SK-N-SH (cell line): ENCODE measurements at regions not wholly inside any gene's neighbourhood (a gene's known extent, or its start where the extent isn't known, plus 50 kb on each side); places are given as distances from the start of the nearest gene placed in this dataset.

Experiments used
- EZH2phosphoT487 ChIP-seq: fragments of 200-600 bp; sonication (generic); IDR thresholded peaks from 2 replicates; pipeline ENCODE4 v1.6.1; 2017; ENCODE audit warnings: low read depth, mixed run types, mild to moderate bottlenecking, antibody characterized with exemption, moderate library complexity, borderline replicate concordance
- FOSL2 ChIP-seq: IDR thresholded peaks from 2 replicates; pipeline ENCODE4 v1.4.0; 2012; ENCODE audit warnings: low read depth, mild to moderate bottlenecking, moderate library complexity, borderline replicate concordance
- GABPA ChIP-seq: IDR thresholded peaks from 2 replicates; pipeline ENCODE4 v1.4.0; 2012; ENCODE audit warnings: low read depth, mild to moderate bottlenecking
- GATA2 ChIP-seq: sonication (generic); formaldehyde crosslinking; IDR thresholded peaks from 2 replicates; pipeline ENCODE4 v1.5.0; 2020; ENCODE audit warnings: mild to moderate bottlenecking, missing genetic modification reagents
- IRF3 ChIP-seq: fragments of 150-350 bp; IDR thresholded peaks from 2 replicates; pipeline ENCODE4 v1.6.1; 2016; ENCODE audit warnings: mild to moderate bottlenecking, low read depth, low read length
- MXI1 ChIP-seq: IDR thresholded peaks from 2 replicates; pipeline ENCODE4 v1.6.1; 2012; ENCODE audit warnings: mild to moderate bottlenecking, low read depth, low read length, improper control_type of control experiment
- NFIC ChIP-seq: IDR thresholded peaks from 2 replicates; pipeline ENCODE4 v1.4.0; 2012; ENCODE audit warnings: borderline replicate concordance
- POLR2AphosphoS5 ChIP-seq: IDR thresholded peaks from 2 replicates; pipeline ENCODE4 v1.6.1; 2012; ENCODE audit warnings: low read depth, low read length
- SIN3A ChIP-seq: IDR thresholded peaks from 2 replicates; pipeline ENCODE4 v1.6.1; 2012; ENCODE audit warnings: low read depth, mild to moderate bottlenecking, low read length, moderate library complexity, borderline replicate concordance
- SMC3 ChIP-seq: IDR thresholded peaks from 2 replicates; pipeline ENCODE4 v1.6.1; 2012; ENCODE audit warnings: low read depth, low read length, improper control_type of control experiment
- YY1 ChIP-seq: IDR thresholded peaks from 2 replicates; pipeline ENCODE4 v1.4.0; 2012; ENCODE audit warnings: low read depth, mild to moderate bottlenecking
- TF ChIP-seq, protein P1 (sequence below): IDR thresholded peaks from 2 replicates; pipeline ENCODE4 v1.4.0; 2012; ENCODE audit warnings: low read depth, borderline replicate concordance
- TF ChIP-seq, protein P2 (sequence below): IDR thresholded peaks from 2 replicates; pipeline ENCODE4; 2012
- TF ChIP-seq, protein P3 (sequence below): IDR thresholded peaks from 2 replicates; pipeline ENCODE4 v1.6.1; 2012; ENCODE audit warnings: mild to moderate bottlenecking, low read depth, low read length, moderate library complexity

DNA sequence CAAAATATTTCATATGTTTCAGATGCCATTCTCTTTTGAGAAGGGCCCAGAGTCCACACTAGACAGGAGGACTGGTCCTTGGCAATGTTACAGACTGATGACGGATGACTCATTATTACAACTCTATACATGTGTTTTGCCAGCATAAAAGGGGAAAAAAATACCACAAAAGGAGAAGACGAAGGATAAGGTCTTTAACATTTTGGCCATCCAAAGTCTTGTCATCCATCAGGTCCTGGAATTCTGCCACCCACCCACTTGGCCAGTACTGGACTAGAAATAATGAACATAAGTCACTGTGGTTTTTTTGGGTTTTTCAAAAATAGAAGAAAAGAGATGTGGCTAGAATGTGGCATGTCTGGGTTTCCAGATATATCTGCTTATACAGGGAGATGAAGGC lies 57.7 kb upstream of the BDNF start (continued):
- TF ChIP-seq, protein P1, sequence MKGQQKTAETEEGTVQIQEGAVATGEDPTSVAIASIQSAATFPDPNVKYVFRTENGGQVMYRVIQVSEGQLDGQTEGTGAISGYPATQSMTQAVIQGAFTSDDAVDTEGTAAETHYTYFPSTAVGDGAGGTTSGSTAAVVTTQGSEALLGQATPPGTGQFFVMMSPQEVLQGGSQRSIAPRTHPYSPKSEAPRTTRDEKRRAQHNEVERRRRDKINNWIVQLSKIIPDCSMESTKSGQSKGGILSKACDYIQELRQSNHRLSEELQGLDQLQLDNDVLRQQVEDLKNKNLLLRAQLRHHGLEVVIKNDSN, result no peak
- no peak for TF ChIP-seq MXI1
- TF ChIP-seq, protein P2, sequence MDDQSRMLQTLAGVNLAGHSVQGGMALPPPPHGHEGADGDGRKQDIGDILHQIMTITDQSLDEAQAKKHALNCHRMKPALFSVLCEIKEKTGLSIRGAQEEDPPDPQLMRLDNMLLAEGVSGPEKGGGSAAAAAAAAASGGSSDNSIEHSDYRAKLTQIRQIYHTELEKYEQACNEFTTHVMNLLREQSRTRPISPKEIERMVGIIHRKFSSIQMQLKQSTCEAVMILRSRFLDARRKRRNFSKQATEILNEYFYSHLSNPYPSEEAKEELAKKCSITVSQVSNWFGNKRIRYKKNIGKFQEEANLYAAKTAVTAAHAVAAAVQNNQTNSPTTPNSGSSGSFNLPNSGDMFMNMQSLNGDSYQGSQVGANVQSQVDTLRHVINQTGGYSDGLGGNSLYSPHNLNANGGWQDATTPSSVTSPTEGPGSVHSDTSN, result peak; percentile 84
- TF ChIP-seq SIN3A, result no peak
- peak; percentile 89 for TF ChIP-seq NFIC
- TF ChIP-seq, protein P3, sequence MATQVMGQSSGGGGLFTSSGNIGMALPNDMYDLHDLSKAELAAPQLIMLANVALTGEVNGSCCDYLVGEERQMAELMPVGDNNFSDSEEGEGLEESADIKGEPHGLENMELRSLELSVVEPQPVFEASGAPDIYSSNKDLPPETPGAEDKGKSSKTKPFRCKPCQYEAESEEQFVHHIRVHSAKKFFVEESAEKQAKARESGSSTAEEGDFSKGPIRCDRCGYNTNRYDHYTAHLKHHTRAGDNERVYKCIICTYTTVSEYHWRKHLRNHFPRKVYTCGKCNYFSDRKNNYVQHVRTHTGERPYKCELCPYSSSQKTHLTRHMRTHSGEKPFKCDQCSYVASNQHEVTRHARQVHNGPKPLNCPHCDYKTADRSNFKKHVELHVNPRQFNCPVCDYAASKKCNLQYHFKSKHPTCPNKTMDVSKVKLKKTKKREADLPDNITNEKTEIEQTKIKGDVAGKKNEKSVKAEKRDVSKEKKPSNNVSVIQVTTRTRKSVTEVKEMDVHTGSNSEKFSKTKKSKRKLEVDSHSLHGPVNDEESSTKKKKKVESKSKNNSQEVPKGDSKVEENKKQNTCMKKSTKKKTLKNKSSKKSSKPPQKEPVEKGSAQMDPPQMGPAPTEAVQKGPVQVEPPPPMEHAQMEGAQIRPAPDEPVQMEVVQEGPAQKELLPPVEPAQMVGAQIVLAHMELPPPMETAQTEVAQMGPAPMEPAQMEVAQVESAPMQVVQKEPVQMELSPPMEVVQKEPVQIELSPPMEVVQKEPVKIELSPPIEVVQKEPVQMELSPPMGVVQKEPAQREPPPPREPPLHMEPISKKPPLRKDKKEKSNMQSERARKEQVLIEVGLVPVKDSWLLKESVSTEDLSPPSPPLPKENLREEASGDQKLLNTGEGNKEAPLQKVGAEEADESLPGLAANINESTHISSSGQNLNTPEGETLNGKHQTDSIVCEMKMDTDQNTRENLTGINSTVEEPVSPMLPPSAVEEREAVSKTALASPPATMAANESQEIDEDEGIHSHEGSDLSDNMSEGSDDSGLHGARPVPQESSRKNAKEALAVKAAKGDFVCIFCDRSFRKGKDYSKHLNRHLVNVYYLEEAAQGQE, result no peak
- TF ChIP-seq FOSL2, result peak; percentile 86
- no peak for TF ChIP-seq POLR2AphosphoS5
- TF ChIP-seq YY1, result no peak
- no peak for TF ChIP-seq SMC3
- TF ChIP-seq IRF3, result no peak
- no peak for TF ChIP-seq EZH2phosphoT487
- TF ChIP-seq GABPA, result no peak
- no peak for TF ChIP-seq GATA2
